ENCODE measurements at regions not wholly inside any gene's neighbourhood (a gene's known extent, or its start where the extent isn't known, plus 50 kb on each side); places are given as distances from the start of the nearest gene placed in this dataset.

DNA sequence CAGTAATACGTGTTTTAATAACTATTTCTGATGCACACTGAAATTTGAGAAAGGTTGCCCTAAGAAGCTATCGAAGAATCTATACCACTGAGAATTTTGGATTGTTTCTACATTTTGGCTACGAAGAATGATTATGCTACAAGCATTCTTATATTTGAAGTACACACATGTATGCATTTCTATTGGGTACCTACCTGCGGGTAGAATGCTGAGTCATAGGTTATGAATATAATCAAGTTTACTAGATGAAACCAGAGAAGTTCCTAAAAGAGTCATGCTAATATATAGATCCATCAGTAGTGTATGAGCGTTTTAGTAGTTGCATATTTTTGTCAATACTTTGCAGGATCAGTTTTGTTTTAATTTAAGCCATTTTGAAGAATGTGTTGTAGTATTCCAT is 62.0 kb upstream of the PCDH20 start:
- no peaks in the 10 kb centered on the region for H3K36me3 ChIP-seq (ENCODE audit: insufficient read depth, low read depth, low read length)
- H3K9me3 ChIP-seq (ENCODE audit: insufficient read depth, low read depth, low read length): no peaks in the 10 kb centered on the region
- H3K9ac ChIP-seq (ENCODE audit: low read depth, low read length): no peak overlapping the region
- no peaks in the 10 kb centered on the region for H3K4me1 ChIP-seq (ENCODE audit: insufficient read depth, low read length)
- H3K27ac ChIP-seq (ENCODE audit: low read length): no peak overlapping the region
- H3K4me3 ChIP-seq (ENCODE audit: low read length): no peak overlapping the region
- no peaks in the 10 kb centered on the region for H3K27me3 ChIP-seq (ENCODE audit: insufficient read depth, low read length)

DNA sequence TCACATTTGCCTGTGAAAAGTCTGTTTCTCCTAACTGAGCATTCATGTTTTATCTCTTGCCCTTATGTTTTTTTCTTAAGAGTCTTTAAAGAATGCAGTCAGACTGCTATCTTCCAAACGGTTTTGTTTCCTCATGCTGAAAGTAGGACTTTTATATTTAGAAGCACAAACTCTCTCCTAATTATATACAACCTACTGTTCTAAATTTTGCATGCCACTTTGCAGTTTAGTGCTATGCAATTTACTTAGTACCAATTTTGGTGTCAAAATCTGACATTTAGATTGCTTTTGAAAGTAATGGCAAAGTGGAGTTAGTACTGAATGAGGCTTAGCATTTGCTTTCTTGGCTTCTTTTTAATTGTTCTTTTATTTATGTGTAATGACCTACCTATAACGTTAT is 55.1 kb upstream of the PCDH20 start:
- Histone ChIP-seq H3K36me3 (ENCODE audit: insufficient read depth, low read depth, low read length) (no peaks in the 10 kb centered on the region), H3K27ac (ENCODE audit: low read length) (no peak overlapping the region), H3K27me3 (ENCODE audit: insufficient read depth, low read length) (no peaks in the 10 kb centered on the region), H3K4me1 (ENCODE audit: insufficient read depth, low read length) (no peaks in the 10 kb centered on the region), H3K9ac (ENCODE audit: low read depth, low read length) (no peak overlapping the region), H3K4me3 (ENCODE audit: low read length) (no peak overlapping the region), H3K9me3 (ENCODE audit: insufficient read depth, low read depth, low read length) (no peaks in the 10 kb centered on the region)

DNA sequence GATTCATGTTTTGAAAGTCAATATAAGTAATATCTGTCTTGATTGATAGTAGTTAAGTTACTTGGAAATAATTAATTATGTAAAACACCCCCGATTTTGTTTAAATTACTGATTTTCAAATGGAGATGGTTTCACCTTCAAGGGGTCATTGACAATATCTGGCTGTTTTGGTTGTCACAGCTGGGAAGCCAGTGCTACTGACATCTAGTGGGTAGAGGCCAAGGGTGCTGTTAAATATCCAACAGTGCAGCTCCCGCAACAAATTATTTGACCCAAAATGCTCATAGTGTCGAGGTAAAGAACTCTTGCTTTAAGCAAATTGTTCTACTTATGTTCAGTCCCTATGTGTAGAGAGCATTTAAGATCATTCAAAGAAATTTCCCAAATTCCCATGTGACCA is 50.6 kb upstream of the PCDH20 start:
- H3K9me3 ChIP-seq (ENCODE audit: insufficient read depth, low read depth, low read length): no peaks in the 10 kb centered on the region
- no peaks in the 10 kb centered on the region for H3K36me3 ChIP-seq (ENCODE audit: insufficient read depth, low read depth, low read length)
- no peak overlapping the region for H3K9ac ChIP-seq (ENCODE audit: low read depth, low read length)
- H3K27ac ChIP-seq (ENCODE audit: low read length): no peak overlapping the region
- no peaks in the 10 kb centered on the region for H3K27me3 ChIP-seq (ENCODE audit: insufficient read depth, low read length)
- no peak overlapping the region for H3K4me3 ChIP-seq (ENCODE audit: low read length)
- no peaks in the 10 kb centered on the region for H3K4me1 ChIP-seq (ENCODE audit: insufficient read depth, low read length)
